ENCODE measurements at regions not wholly inside any gene's neighbourhood (a gene's known extent, or its start where the extent isn't known, plus 50 kb on each side); places are given as distances from the start of the nearest gene placed in this dataset.

DNA sequence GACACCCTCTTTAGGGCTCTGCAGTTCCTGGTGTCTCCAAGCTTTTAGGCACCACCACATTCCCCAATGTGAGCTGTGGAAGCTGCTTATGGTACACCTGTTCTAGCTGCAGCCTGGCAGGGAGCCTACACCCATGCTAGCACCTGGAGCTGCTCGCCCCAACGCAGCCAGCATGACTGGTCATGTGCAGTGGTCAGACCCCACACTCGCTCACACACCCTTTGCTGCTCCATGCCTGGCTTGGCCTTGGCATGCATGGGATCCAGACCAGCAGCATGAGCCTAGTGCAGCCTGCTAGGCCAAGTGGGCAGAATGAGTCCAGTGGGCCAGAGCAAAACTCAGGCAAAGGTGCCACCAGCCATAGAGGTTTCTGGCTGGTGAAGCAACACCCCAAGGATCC, 86.4 kb upstream of the OSBPL8 start:
- TF ChIP-seq EZH2 (IDR thresholded peaks at IDR 0.05; ENCODE audit: insufficient read depth, poor library complexity, severe bottlenecking) = no peak
- no peak for TF ChIP-seq EZH2phosphoT487 (IDR thresholded peaks at IDR 0.05; ENCODE audit: insufficient read depth, low read depth)
